AG09319 (cell line): ENCODE measurements at regions not wholly inside any gene's neighbourhood (a gene's known extent, or its start where the extent isn't known, plus 50 kb on each side); places are given as distances from the start of the nearest gene placed in this dataset.

ENCODE experiments used
- DNase-seq: peaks from one replicate; pipeline ENCODE4 v3.0.0-alpha.2; 2010; ENCODE audit warnings: low read depth; ENCODE audit errors: extremely low read depth
- TF ChIP-seq, protein P1 (sequence below): IDR thresholded peaks from 2 replicates; pipeline ENCODE4 v1.5.1; 2011; ENCODE audit warnings: low read depth, mild to moderate bottlenecking, inconsistent platforms, low read length, moderate library complexity

DNA sequence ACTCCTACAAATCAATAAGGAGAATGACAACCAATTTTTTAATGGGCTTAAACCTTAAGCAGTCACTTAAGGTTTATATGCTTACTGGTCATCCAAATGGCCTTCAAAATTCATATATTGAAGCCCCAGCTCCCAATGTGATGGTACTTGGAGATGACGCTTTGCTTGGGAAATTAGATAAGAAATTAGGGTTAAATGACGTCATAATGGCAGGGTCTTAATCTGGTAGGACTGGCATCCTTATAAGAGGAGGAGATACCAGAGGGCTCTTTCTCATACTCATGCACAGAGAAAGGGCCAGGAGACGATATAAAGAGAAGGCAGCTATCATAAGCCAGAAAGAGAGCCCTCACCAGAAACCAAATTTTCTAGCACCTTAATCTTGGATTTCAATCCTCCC is 350.8 kb upstream of the NFE2L3 start:
- no peak for DNase-seq

DNA sequence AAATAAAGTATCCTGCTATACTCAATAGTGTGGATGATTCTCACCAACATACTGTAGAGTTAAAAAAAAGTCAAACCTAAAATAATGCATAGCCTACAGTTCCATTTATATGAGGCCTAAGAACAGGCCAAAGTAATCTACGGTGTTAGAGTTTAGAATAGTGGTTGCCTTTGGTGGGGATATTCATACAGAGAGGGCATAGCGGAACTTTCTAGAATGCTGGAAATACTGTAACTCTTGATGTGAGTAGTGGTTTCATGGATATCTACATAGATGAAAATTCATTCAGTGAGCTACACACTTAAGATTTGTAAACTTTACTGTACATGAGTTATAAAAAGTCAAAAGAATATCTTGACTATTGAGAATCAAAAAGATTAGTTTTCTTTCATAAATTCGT is 349.9 kb upstream of the NFE2L3 start:
- TF ChIP-seq, protein P1, sequence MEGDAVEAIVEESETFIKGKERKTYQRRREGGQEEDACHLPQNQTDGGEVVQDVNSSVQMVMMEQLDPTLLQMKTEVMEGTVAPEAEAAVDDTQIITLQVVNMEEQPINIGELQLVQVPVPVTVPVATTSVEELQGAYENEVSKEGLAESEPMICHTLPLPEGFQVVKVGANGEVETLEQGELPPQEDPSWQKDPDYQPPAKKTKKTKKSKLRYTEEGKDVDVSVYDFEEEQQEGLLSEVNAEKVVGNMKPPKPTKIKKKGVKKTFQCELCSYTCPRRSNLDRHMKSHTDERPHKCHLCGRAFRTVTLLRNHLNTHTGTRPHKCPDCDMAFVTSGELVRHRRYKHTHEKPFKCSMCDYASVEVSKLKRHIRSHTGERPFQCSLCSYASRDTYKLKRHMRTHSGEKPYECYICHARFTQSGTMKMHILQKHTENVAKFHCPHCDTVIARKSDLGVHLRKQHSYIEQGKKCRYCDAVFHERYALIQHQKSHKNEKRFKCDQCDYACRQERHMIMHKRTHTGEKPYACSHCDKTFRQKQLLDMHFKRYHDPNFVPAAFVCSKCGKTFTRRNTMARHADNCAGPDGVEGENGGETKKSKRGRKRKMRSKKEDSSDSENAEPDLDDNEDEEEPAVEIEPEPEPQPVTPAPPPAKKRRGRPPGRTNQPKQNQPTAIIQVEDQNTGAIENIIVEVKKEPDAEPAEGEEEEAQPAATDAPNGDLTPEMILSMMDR, result no peak
- no peak for DNase-seq

More for the DNA sequence above, 350.8 kb upstream of the NFE2L3 start:
- TF ChIP-seq, protein P1, result no peak

DNA sequence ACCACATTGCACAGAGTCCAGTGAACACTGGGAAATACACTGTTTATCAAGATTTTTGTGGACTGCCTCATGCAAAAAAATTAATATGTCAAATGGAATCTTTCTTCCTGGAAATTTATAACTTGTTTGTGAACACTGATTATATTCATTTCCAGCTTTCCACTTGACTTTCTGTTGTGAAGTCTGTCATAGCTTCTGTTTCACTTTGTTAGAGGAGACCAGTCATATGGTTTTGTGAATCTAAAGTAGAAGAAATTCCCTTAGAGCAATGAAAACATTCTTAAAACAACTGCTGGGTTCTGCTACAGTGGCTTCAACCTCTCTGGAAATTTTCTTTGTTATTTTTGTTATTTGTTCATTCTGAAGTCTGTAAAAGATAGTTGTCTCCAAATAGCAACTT is 349.5 kb upstream of the NFE2L3 start:
- DNase-seq, result no peak
- TF ChIP-seq, protein P1, result no peak

DNA sequence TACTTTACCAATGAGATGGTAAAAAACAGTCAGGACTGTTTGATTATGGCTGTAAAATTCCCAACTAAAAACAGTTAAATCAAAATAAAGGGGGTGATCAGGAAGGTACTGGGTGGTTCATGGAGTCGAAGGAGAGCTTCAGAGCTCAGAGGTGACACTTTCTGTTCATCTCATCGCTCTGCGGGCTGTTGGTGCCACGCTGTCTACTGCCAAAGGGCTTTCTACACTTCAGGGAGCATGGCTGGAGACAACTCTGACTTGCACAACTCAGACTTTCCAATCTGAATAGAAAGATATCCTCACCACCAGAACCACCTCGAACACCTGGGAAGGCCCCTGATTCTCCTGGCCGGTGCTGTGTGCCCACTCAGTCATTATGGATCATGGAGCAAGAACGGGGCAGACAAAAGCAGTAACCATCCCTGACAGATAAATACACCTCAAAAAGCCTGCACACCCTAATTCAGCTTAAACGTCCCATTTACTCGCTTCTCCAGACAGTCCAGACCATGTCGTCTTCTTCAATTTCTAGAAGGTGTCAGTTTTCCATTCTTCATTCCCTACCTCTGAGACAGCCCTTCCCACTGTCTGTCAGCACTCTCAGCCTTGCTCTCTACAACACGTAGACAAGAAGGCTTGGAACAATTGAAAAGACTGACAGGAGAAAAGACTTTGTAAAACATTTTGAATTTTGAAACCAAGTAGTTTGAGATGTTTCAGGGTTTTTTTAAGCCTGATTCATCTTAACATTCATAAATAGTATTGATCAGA is 348.7 kb upstream of the NFE2L3 start:
- DNase-seq, result no peak
- TF ChIP-seq, protein P1, result no peak

DNA sequence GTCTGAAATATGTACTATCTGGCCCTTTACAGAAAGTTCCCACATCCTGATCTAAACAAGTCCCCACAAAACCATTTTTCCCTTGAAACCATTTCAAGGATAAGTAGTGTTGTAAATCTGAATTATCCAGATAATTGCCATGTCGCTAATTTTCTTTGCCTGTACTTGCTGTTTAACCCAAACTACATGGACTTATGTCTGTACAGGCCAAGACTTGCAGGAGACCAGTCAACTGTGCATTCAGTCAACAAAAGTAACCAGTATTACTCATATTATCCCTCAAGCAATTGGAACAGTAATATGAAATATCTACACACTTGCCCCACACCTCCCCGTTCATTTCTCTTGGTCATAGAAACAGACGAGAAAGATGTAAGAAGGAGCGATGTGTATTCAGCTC is 347.8 kb upstream of the NFE2L3 start:
- no peak for DNase-seq
- TF ChIP-seq, protein P1, result no peak

DNA sequence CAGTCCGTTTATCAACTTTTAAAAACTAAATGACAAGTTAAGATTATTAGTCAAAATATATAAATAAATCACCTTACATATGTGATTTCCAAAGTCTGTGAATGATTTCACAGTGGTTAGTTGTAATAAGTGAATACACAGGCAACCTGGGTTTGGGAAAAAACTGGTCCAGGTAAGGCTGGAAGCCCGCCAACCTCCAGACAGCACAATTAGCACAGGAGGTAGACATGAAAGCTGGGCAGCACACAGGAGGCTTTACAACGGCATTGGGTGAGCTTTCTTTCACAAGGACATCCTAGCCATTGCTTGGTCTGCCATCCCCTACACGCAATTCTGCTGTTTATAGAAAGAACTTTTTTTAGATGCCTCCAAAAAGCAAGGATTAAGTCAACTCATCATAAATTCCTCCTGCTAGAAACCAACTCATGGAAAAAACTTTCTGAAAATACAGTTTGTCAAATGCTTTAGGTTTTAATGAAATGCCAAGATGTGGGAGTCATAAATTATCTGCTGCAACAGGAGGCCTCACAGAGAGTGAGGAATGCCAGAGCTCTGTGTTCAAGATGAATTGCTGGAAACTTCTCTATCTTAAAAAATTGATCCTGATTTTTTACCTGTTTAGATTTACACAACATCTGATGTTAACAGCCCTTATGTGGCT is 346.8 kb upstream of the NFE2L3 start:
- TF ChIP-seq, protein P1, result no peak

DNA sequence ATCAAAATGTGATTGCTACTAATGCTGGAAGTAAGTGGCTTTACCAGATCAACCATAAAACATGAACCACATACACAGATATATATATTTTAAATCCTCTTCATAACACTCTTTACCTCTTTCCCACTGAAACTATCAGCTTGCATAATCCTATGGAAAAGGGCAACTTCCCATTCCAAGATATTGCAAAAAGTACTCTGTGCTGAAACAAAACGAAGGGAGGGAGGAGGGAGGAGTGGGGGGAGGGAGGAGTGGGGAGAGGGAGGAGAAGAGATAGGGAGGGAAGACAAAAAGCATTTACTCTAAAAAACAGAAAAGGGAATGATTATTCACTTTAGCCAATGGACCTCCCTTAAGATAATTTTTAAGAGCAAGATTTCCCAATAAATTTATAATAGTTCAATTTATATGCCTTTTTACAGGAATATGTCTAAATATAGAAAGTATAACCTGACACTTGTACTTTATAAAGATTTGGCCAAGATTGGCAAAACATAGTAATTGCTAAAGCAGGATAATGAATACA is 344.8 kb upstream of the NFE2L3 start:
- TF ChIP-seq, protein P1, result no peak
- DNase-seq, result no peak

More for the DNA sequence above, 346.8 kb upstream of the NFE2L3 start:
- DNase-seq, result peak; percentile 29
